SK-N-SH (cell line): ENCODE measurements at regions not wholly inside any gene's neighbourhood (a gene's known extent, or its start where the extent isn't known, plus 50 kb on each side); places are given as distances from the start of the nearest gene placed in this dataset.
A peak's percentile ranks its signal among the peaks of the same experiment; 100 is the strongest.

ENCODE experiments used
- CTCF ChIA-PET: fragments of 300-600, 350-600 bp; formaldehyde crosslinking; extraction: SDS; loops from one replicate; lab custom pipeline; 2021; lab: Yijun Ruan, JAX
- POLR2A ChIA-PET: fragments of 350-600 bp; sonication (Branson Sonifier 250); formaldehyde crosslinking; extraction: SDS; loops from one replicate; lab custom pipeline; 2020; ENCODE audit warnings: antibody characterized with exemption, inconsistent platforms; lab: Yijun Ruan, JAX
- DNase-seq: peaks from one replicate; pipeline ENCODE4 v3.0.0; 2012
- H2AFZ ChIP-seq: fragments of 200-600 bp; sonication (generic); 2 replicates; pipeline ENCODE4 v1.8.1; 2016; ENCODE audit warnings: antibody characterized with exemption, mild to moderate bottlenecking, low read depth
- H3F3A ChIP-seq: fragments of 200-600 bp; sonication (generic); replicated peaks from 2 replicates; pipeline ENCODE3; 2016; ENCODE audit warnings: antibody characterized with exemption, mild to moderate bottlenecking; ENCODE audit not compliant: insufficient read depth
- H3K27ac ChIP-seq, 2 experiments: fragments of 200-500 bp in 1 of 2; fragments of 200-600 bp in 1 of 2; sonication (Bioruptor generic) in 1 of 2; sonication (generic), shearing (Covaris generic) in 1 of 2; 2 replicates each; pipeline versions ENCODE4 v1.5.1 to v1.6.1; 2014 to 2016; ENCODE audit warnings: low read depth in 2 of 2, inconsistent platforms in 1 of 2, low read length in 1 of 2, mild to moderate bottlenecking in 1 of 2, mixed read lengths in 1 of 2
- H3K27me3 ChIP-seq: fragments of 200-600 bp; sonication (generic), shearing (Covaris generic); 2 replicates; pipeline ENCODE4 v1.6.1; 2016; ENCODE audit warnings: mixed run types; ENCODE audit not compliant: insufficient read depth
- H3K36me3 ChIP-seq, 2 experiments: fragments of 200-500 bp in 1 of 2; fragments of 200-600 bp in 1 of 2; sonication (Bioruptor generic) in 1 of 2; sonication (generic) in 1 of 2; replicated peaks in 1 of 2; 2 replicates each; pipeline versions ENCODE3 to v1.5.1; 2014 to 2016; ENCODE audit warnings: low read length in 1 of 2, mild to moderate bottlenecking in 1 of 2; ENCODE audit not compliant: insufficient read depth in 2 of 2, control insufficient read depth in 1 of 2
- H3K4me1 ChIP-seq, 2 experiments: fragments of 200-500 bp in 1 of 2; fragments of 200-600 bp in 1 of 2; sonication (Bioruptor generic) in 1 of 2; sonication (generic), shearing (Covaris generic) in 1 of 2; 2 replicates each; pipeline versions ENCODE4 v1.5.1 to v1.6.1; 2014 to 2016; ENCODE audit warnings: low read depth in 1 of 2, low read length in 1 of 2, mixed run types in 1 of 2; ENCODE audit not compliant: insufficient read depth in 2 of 2, control insufficient read depth in 1 of 2
- H3K4me2 ChIP-seq: fragments of 200-600 bp; sonication (generic), shearing (Covaris generic); 2 replicates; pipeline ENCODE4 v1.6.1; 2017; ENCODE audit warnings: mixed run types
- H3K4me3 ChIP-seq, 2 experiments: fragments of 200-500 bp in 1 of 2; fragments of 200-600 bp in 1 of 2; sonication (Bioruptor generic) in 1 of 2; sonication (generic), shearing (Covaris generic) in 1 of 2; 2 replicates each; pipeline versions ENCODE4 v1.5.1 to v1.8.1; 2014 to 2016; ENCODE audit warnings: low read depth in 2 of 2, inconsistent platforms in 1 of 2, low read length in 1 of 2, mild to moderate bottlenecking in 1 of 2, mixed read lengths in 1 of 2, moderate library complexity in 1 of 2
- H3K79me2 ChIP-seq: fragments of 200-600 bp; sonication (generic); 2 replicates; pipeline ENCODE4 v1.8.1; 2017; ENCODE audit warnings: mild to moderate bottlenecking; ENCODE audit not compliant: insufficient read depth
- H3K9ac ChIP-seq: fragments of 200-600 bp; sonication (generic); 2 replicates; pipeline ENCODE4 v1.6.1; 2017; ENCODE audit warnings: mixed run types
- H3K9me2 ChIP-seq: fragments of 200-600 bp; sonication (generic); 2 replicates; pipeline ENCODE4 v1.6.1; 2017; ENCODE audit warnings: mixed run types
- H3K9me3 ChIP-seq: fragments of 200-600 bp; sonication (generic); 2 replicates; pipeline ENCODE4 v1.6.1; 2017; ENCODE audit warnings: mixed run types, mild to moderate bottlenecking, moderate library complexity
- H4K20me1 ChIP-seq: fragments of 200-600 bp; sonication (generic); 2 replicates; pipeline ENCODE4 v1.6.1; 2017; ENCODE audit warnings: mild to moderate bottlenecking, mixed run types; ENCODE audit not compliant: insufficient read depth
- ELF1 ChIP-seq: IDR thresholded peaks from 2 replicates; pipeline ENCODE4 v1.4.0; 2012
- EP300 ChIP-seq, 2 experiments: IDR thresholded peaks; 2 replicates each; pipeline versions ENCODE4 v1.4.0 to v1.6.1; 2012; ENCODE audit warnings: borderline replicate concordance in 1 of 2, low read depth in 1 of 2, low read length in 1 of 2
- GABPA ChIP-seq: IDR thresholded peaks from 2 replicates; pipeline ENCODE4 v1.4.0; 2012; ENCODE audit warnings: low read depth, mild to moderate bottlenecking
- GATA2 ChIP-seq: sonication (generic); formaldehyde crosslinking; IDR thresholded peaks from 2 replicates; pipeline ENCODE4 v1.5.0; 2020; ENCODE audit warnings: mild to moderate bottlenecking, missing genetic modification reagents
- IRF3 ChIP-seq: fragments of 150-350 bp; IDR thresholded peaks from 2 replicates; pipeline ENCODE4 v1.6.1; 2016; ENCODE audit warnings: mild to moderate bottlenecking, low read depth, low read length
- JUND ChIP-seq: IDR thresholded peaks from 2 replicates; pipeline ENCODE4 v1.4.0; 2012
- MEF2A ChIP-seq: IDR thresholded peaks from 2 replicates; pipeline ENCODE4 v1.4.0; 2012; ENCODE audit warnings: low read depth, borderline replicate concordance
- TEAD4 ChIP-seq: IDR thresholded peaks from 2 replicates; pipeline ENCODE4 v1.4.0; 2012; ENCODE audit warnings: mild to moderate bottlenecking, borderline replicate concordance; ENCODE audit not compliant: insufficient read depth
- WGBS: methylation state at CpG from one replicate; pipeline ENCODE4 v1.1.6; 2017; ENCODE audit warnings: low lambda C conversion rate; 5-methylcytosine and 5-hydroxymethylcytosine counted together
- TF ChIP-seq, protein P1 (sequence below): IDR thresholded peaks from 2 replicates; pipeline ENCODE4 v1.4.0; 2012; ENCODE audit warnings: low read depth

DNA sequence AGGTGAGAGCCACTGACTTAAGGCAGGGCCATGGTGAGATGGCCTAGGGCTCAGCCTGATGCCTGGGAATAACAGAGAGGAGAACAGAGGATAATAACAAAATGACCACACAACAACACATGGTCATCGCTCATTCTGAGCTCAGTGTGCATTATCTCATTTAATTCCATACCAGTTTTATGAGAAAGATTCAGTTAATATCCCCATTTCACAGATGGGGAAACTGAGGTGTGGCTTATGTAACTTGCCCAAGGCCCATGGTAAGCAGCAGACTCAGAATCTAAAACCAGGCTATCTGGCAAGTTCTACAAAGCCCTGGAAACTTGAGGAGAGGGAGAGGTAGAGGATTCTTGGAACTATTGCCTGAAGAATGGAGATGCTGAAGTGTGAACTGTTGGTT, 200.9 kb upstream of the PMEPA1 start:
- no peaks in the 10 kb centered on the region for H3K9me3 ChIP-seq
- no peak overlapping the region for H3K4me3 ChIP-seq
- no peak for DNase-seq
- H3K4me1 ChIP-seq = peaks cover 0 to 30% of the 10 kb centered on the region in 2 experiments; a peak in 1 of 4 replicates
- no peak overlapping the region for H3K4me2 ChIP-seq
- no peaks in the 10 kb centered on the region for H4K20me1 ChIP-seq
- 50% methylated on average over 1 of the region's 1 CpG for WGBS
- no peaks in the 10 kb centered on the region for H3K9me2 ChIP-seq
- POLR2A ChIA-PET = no interaction called here
- TF ChIP-seq GABPA = no peak
- H3K27me3 ChIP-seq = no peaks in the 10 kb centered on the region
- H3K27ac ChIP-seq = no peak overlapping the region
- no peaks in the 10 kb centered on the region for H3K79me2 ChIP-seq
- CTCF ChIA-PET = no interaction called here
- no peak overlapping the region for H3K9ac ChIP-seq
- no peaks in the 10 kb centered on the region for H3K36me3 ChIP-seq
- H2AFZ ChIP-seq = no peak overlapping the region
- H3F3A ChIP-seq = no peaks in the 10 kb centered on the region

DNA sequence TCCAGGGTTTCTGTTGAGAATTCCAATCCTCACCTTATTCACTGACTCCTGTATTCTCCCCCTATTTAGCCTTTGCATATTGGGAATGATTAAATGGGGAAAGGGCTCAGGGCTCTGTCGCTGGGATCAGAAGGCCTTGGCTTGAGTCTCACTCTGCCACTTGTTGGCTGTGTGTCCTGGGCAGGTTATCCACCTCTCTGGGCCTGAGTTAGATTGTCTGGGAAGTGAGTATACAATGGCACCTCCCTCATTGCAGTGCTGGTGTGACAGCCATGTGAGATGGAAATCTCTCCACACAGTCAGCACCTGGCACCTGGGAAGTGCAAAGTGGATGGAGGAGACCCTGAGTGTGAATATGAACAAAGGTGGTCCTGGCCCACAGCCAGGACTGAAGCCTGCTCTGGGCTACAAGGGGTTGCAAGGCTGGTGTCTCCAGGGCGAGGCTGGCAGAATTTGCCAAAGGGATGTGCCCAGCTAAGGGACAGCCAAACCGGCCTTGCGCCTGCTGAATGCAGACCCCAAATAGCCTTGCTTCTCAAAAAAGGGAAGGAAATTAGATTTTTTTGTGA, 200.0 kb upstream of the PMEPA1 start:
- H3K79me2 ChIP-seq = no peaks in the 10 kb centered on the region
- ChIA-PET CTCF (interaction anchor here (1.5 kb wide), 1 partner anchor 23 kb away, joined by 3 read pairs; no protein-coding TSS in a partner anchor), POLR2A (no interaction called here)
- no peaks in the 10 kb centered on the region for H3K36me3 ChIP-seq
- H3K27me3 ChIP-seq = no peaks in the 10 kb centered on the region
- H3K4me2 ChIP-seq = no peak overlapping the region
- no peak overlapping the region for H3K4me3 ChIP-seq
- H2AFZ ChIP-seq = no peak overlapping the region
- no peaks in the 10 kb centered on the region for H3K9me2 ChIP-seq
- no peaks in the 10 kb centered on the region for H4K20me1 ChIP-seq
- WGBS = 70% methylated on average over 4 of the region's 4 CpGs
- no peaks in the 10 kb centered on the region for H3F3A ChIP-seq
- no peaks in the 10 kb centered on the region for H3K9me3 ChIP-seq
- DNase-seq = no peak
- TF ChIP-seq MEF2A (no peak), IRF3 (no peak), TEAD4 (no peak), GATA2 (CRISPR knock-in tag) (no peak), ELF1 (no peak), JUND (no peak)
- TF ChIP-seq, protein P1, sequence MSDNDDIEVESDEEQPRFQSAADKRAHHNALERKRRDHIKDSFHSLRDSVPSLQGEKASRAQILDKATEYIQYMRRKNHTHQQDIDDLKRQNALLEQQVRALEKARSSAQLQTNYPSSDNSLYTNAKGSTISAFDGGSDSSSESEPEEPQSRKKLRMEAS = no peak
- no peak overlapping the region for H3K27ac ChIP-seq
- no peak overlapping the region for H3K9ac ChIP-seq
- H3K4me1 ChIP-seq = peaks cover 0 to 30% of the 10 kb centered on the region in 2 experiments; a peak in 1 of 4 replicates

DNA sequence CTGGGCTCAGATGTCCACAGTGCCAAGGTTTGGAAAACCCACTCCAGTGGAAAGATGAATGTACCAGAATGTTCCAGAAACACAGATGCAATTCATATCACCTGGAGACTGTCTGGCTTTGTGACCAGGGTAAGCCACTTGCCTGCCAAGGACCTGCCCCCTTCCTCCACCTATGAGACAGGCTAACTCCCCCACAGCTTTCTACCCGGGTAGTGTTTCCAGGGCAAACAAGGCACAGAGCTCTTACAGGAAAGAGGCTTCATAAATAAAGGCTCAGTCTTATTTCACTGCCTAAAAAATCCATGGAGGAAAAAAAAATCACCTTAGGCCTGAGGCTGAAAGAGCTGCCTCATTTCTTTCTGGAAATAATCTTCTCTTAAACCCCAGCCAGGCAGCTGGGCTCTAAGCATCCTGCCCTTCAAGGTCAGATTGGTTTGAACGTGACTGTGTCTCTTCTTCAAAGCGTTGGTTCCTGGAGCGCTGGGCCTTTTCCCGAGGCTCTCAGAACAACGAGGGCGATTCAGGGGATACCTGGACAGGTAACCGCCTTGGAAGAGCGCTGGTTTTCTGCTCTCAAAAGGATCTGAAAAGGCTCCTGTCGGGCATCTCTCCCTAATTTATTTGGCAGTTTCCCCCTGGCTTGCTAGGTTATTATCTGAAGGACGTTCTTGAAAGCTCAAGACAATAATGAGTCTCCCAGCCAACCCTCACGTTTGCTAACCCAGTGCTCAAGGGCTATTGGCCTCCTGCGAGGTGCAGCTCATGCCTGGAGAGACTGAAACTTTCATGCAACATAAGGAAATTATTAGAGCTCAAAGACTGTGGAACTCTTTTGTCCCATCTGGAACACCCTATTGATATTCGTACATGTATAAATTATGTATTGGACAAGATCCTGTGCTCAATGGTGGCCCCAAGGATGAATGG, 199.2 kb upstream of the PMEPA1 start:
- H3K9me3 ChIP-seq = no peaks in the 10 kb centered on the region
- no peaks in the 10 kb centered on the region for H3F3A ChIP-seq
- H3K4me1 ChIP-seq = peaks cover 0 to 30% of the 10 kb centered on the region in 2 experiments; a peak in 1 of 4 replicates
- H3K27ac ChIP-seq = peak overlapping the region in 1 of 2 experiments; percentile 80; a peak in 1 of 4 replicates
- H2AFZ ChIP-seq = no peak overlapping the region
- no peak overlapping the region for H3K4me2 ChIP-seq
- H3K4me3 ChIP-seq = no peak overlapping the region
- no peak for DNase-seq
- H3K9me2 ChIP-seq = no peaks in the 10 kb centered on the region
- no peaks in the 10 kb centered on the region for H3K36me3 ChIP-seq
- POLR2A ChIA-PET = no interaction called here
- 77% methylated on average over 14 of the region's 14 CpGs for WGBS
- H3K79me2 ChIP-seq = no peaks in the 10 kb centered on the region
- no peak overlapping the region for H3K9ac ChIP-seq
- no peaks in the 10 kb centered on the region for H3K27me3 ChIP-seq
- CTCF ChIA-PET = interaction anchor here (0.6 to 2.1 kb wide), 6 partner anchors 11 to 286 kb away, joined by 3 to 8 read pairs (median 4); no protein-coding TSS in a partner anchor
- H4K20me1 ChIP-seq = no peaks in the 10 kb centered on the region
- TF ChIP-seq EP300 (IDR thresholded peaks at IDR 0.05; ENCODE audit: borderline replicate concordance in 1 of 2, low read depth in 1 of 2, low read length in 1 of 2) (peak in 1 of 2 experiments; percentile 43; a peak in 1 of 4 replicates), IRF3 (no peak)
